COLO668 (cell line): ENCODE measurements at regions not wholly inside any gene's neighbourhood (a gene's known extent, or its start where the extent isn't known, plus 50 kb on each side); places are given as distances from the start of the nearest gene placed in this dataset.

ENCODE experiments used
- DNase-seq: peaks from one replicate; lab custom pipeline; 2025; ENCODE audit not compliant: unreplicated experiment; lab: John Stamatoyannopoulos, UW

- no peak for DNase-seq
These were observed 163.0 kb upstream of the CCDC179 start for GRCh38 chr11:23023319-23023718.

GRCh38 chr11:23041001-23041503, 180.8 kb upstream of the CCDC179 start:
- no peak for DNase-seq

- no peak for DNase-seq
These were observed 198.4 kb upstream of the CCDC179 start for GRCh38 chr11:23058656-23059055.

GRCh38 chr11:23063276-23063675, 203.0 kb upstream of the CCDC179 start:
- no peak for DNase-seq

- DNase-seq: peak; percentile 9
These were observed 218.2 kb upstream of the CCDC179 start for GRCh38 chr11:23078289-23078971.

- no peak for DNase-seq
These were observed 219.1 kb upstream of the CCDC179 start for GRCh38 chr11:23079382-23079813.

GRCh38 chr11:23087407-23087806, 227.1 kb upstream of the CCDC179 start:
- DNase-seq: no peak

- no peak for DNase-seq
These were observed 230.4 kb upstream of the CCDC179 start for GRCh38 chr11:23090659-23091058.

GRCh38 chr11:23095650-23096189, 235.4 kb upstream of the CCDC179 start:
- DNase-seq: no peak

- no peak for DNase-seq
These were observed 237.6 kb upstream of the CCDC179 start for GRCh38 chr11:23097891-23098290.

GRCh38 chr11:23099256-23099655, 239.0 kb upstream of the CCDC179 start:
- DNase-seq: no peak

GRCh38 chr11:23100726-23101125, 240.5 kb upstream of the CCDC179 start:
- DNase-seq: no peak

- no peak for DNase-seq
These were observed 243.1 kb upstream of the CCDC179 start for GRCh38 chr11:23103416-23103815.

- DNase-seq: no peak
These were observed 251.3 kb upstream of the CCDC179 start for GRCh38 chr11:23111527-23111926.

GRCh38 chr11:23112390-23112789, 252.1 kb upstream of the CCDC179 start:
- no peak for DNase-seq

GRCh38 chr11:23112987-23113886, 253.0 kb upstream of the CCDC179 start:
- peak; percentile 86 for DNase-seq

- no peak for DNase-seq
These were observed 253.6 kb upstream of the CCDC179 start for GRCh38 chr11:23113887-23114216.

GRCh38 chr11:23123753-23124152, 263.5 kb upstream of the CCDC179 start:
- peak; percentile 37 for DNase-seq

- no peak for DNase-seq
These were observed 264.0 kb upstream of the CCDC179 start for GRCh38 chr11:23124249-23124648.

- DNase-seq: no peak
These were observed 264.7 kb upstream of the CCDC179 start for GRCh38 chr11:23124996-23125395.

- no peak for DNase-seq
These were observed 267.4 kb upstream of the CCDC179 start for GRCh38 chr11:23127706-23128105.

GRCh38 chr11:23134627-23135026, 274.4 kb upstream of the CCDC179 start:
- DNase-seq: no peak
